ENCODE measurements at regions not wholly inside any gene's neighbourhood (a gene's known extent, or its start where the extent isn't known, plus 50 kb on each side); places are given as distances from the start of the nearest gene placed in this dataset.

- Histone ChIP-seq H3K9me3 (ENCODE audit: control insufficient read depth, low read length) (no peaks in the 10 kb centered on the region), H3K4me3 (ENCODE audit: low read length) (no peak overlapping the region), H3K9ac (ENCODE audit: low read length) (no peak overlapping the region), H3K27me3 (ENCODE audit: control insufficient read depth, insufficient read depth, low read length) (no peaks in the 10 kb centered on the region), H3K36me3 (ENCODE audit: control insufficient read depth, insufficient read depth, low read length) (no peaks in the 10 kb centered on the region), H3K4me1 (ENCODE audit: control insufficient read depth, insufficient read depth, low read length) (no peaks in the 10 kb centered on the region)
Measured at GRCh38 chr10:64271983-64272382, 750.8 kb downstream of the REEP3 start.

- no peaks in the 10 kb centered on the region for H3K36me3 ChIP-seq (ENCODE audit: control insufficient read depth, insufficient read depth, low read length)
- H3K4me1 ChIP-seq (ENCODE audit: control insufficient read depth, insufficient read depth, low read length), result no peaks in the 10 kb centered on the region
- no peaks in the 10 kb centered on the region for H3K27me3 ChIP-seq (ENCODE audit: control insufficient read depth, insufficient read depth, low read length)
- no peaks in the 10 kb centered on the region for H3K9me3 ChIP-seq (ENCODE audit: control insufficient read depth, low read length)
- no peak overlapping the region for H3K4me3 ChIP-seq (ENCODE audit: low read length)
- no peak overlapping the region for H3K9ac ChIP-seq (ENCODE audit: low read length)
Measured at GRCh38 chr10:64275001-64275400, 753.8 kb downstream of the REEP3 start.

GRCh38 chr10:64275774-64276173 is 754.6 kb downstream of the REEP3 start:
- Histone ChIP-seq H3K9me3 (ENCODE audit: control insufficient read depth, low read length) (no peaks in the 10 kb centered on the region), H3K4me3 (ENCODE audit: low read length) (no peak overlapping the region), H3K9ac (ENCODE audit: low read length) (no peak overlapping the region), H3K36me3 (ENCODE audit: control insufficient read depth, insufficient read depth, low read length) (no peaks in the 10 kb centered on the region), H3K4me1 (ENCODE audit: control insufficient read depth, insufficient read depth, low read length) (no peaks in the 10 kb centered on the region), H3K27me3 (ENCODE audit: control insufficient read depth, insufficient read depth, low read length) (no peaks in the 10 kb centered on the region)

GRCh38 chr10:64277536-64277935 is 756.3 kb downstream of the REEP3 start:
- Histone ChIP-seq H3K36me3 (ENCODE audit: control insufficient read depth, insufficient read depth, low read length) (no peaks in the 10 kb centered on the region), H3K27me3 (ENCODE audit: control insufficient read depth, insufficient read depth, low read length) (no peaks in the 10 kb centered on the region), H3K4me3 (ENCODE audit: low read length) (no peak overlapping the region), H3K9me3 (ENCODE audit: control insufficient read depth, low read length) (no peaks in the 10 kb centered on the region), H3K4me1 (ENCODE audit: control insufficient read depth, insufficient read depth, low read length) (no peaks in the 10 kb centered on the region), H3K9ac (ENCODE audit: low read length) (no peak overlapping the region)

- Histone ChIP-seq H3K27me3 (ENCODE audit: control insufficient read depth, insufficient read depth, low read length) (no peaks in the 10 kb centered on the region), H3K4me1 (ENCODE audit: control insufficient read depth, insufficient read depth, low read length) (no peaks in the 10 kb centered on the region), H3K4me3 (ENCODE audit: low read length) (no peak overlapping the region), H3K9ac (ENCODE audit: low read length) (no peak overlapping the region), H3K36me3 (ENCODE audit: control insufficient read depth, insufficient read depth, low read length) (no peaks in the 10 kb centered on the region), H3K9me3 (ENCODE audit: control insufficient read depth, low read length) (no peaks in the 10 kb centered on the region)
Measured at GRCh38 chr10:64283621-64284020, 762.4 kb downstream of the REEP3 start.

GRCh38 chr10:64286533-64286932 is 765.3 kb downstream of the REEP3 start:
- no peak overlapping the region for H3K9ac ChIP-seq (ENCODE audit: low read length)
- no peaks in the 10 kb centered on the region for H3K4me1 ChIP-seq (ENCODE audit: control insufficient read depth, insufficient read depth, low read length)
- H3K9me3 ChIP-seq (ENCODE audit: control insufficient read depth, low read length), result no peaks in the 10 kb centered on the region
- H3K4me3 ChIP-seq (ENCODE audit: low read length), result no peak overlapping the region
- no peaks in the 10 kb centered on the region for H3K36me3 ChIP-seq (ENCODE audit: control insufficient read depth, insufficient read depth, low read length)
- no peaks in the 10 kb centered on the region for H3K27me3 ChIP-seq (ENCODE audit: control insufficient read depth, insufficient read depth, low read length)

GRCh38 chr10:64288404-64288803 is 767.2 kb downstream of the REEP3 start:
- Histone ChIP-seq H3K4me1 (ENCODE audit: control insufficient read depth, insufficient read depth, low read length) (no peaks in the 10 kb centered on the region), H3K4me3 (ENCODE audit: low read length) (no peak overlapping the region)

GRCh38 chr10:64303566-64303965 is 782.4 kb downstream of the REEP3 start:
- H3K4me3 ChIP-seq (ENCODE audit: low read length), result no peak overlapping the region
- no peaks in the 10 kb centered on the region for H3K27me3 ChIP-seq (ENCODE audit: control insufficient read depth, insufficient read depth, low read length)
- H3K4me1 ChIP-seq (ENCODE audit: control insufficient read depth, insufficient read depth, low read length), result no peaks in the 10 kb centered on the region
- H3K9ac ChIP-seq (ENCODE audit: low read length), result no peak overlapping the region
- no peaks in the 10 kb centered on the region for H3K9me3 ChIP-seq (ENCODE audit: control insufficient read depth, low read length)
- no peaks in the 10 kb centered on the region for H3K36me3 ChIP-seq (ENCODE audit: control insufficient read depth, insufficient read depth, low read length)

More at GRCh38 chr10:64288404-64288803, 767.2 kb downstream of the REEP3 start:
- H3K36me3 ChIP-seq (ENCODE audit: control insufficient read depth, insufficient read depth, low read length), result no peaks in the 10 kb centered on the region
- no peak overlapping the region for H3K9ac ChIP-seq (ENCODE audit: low read length)
- H3K9me3 ChIP-seq (ENCODE audit: control insufficient read depth, low read length), result no peaks in the 10 kb centered on the region
- no peaks in the 10 kb centered on the region for H3K27me3 ChIP-seq (ENCODE audit: control insufficient read depth, insufficient read depth, low read length)

GRCh38 chr10:64306729-64307327 is 785.6 kb downstream of the REEP3 start:
- H3K4me1 ChIP-seq (ENCODE audit: control insufficient read depth, insufficient read depth, low read length), result no peaks in the 10 kb centered on the region
- H3K4me3 ChIP-seq (ENCODE audit: low read length), result no peak overlapping the region
- H3K36me3 ChIP-seq (ENCODE audit: control insufficient read depth, insufficient read depth, low read length), result no peaks in the 10 kb centered on the region
- H3K9me3 ChIP-seq (ENCODE audit: control insufficient read depth, low read length), result no peaks in the 10 kb centered on the region
- H3K9ac ChIP-seq (ENCODE audit: low read length), result no peak overlapping the region
- H3K27me3 ChIP-seq (ENCODE audit: control insufficient read depth, insufficient read depth, low read length), result no peaks in the 10 kb centered on the region

- no peaks in the 10 kb centered on the region for H3K9me3 ChIP-seq (ENCODE audit: control insufficient read depth, low read length)
- H3K27me3 ChIP-seq (ENCODE audit: control insufficient read depth, insufficient read depth, low read length), result no peaks in the 10 kb centered on the region
- no peaks in the 10 kb centered on the region for H3K4me1 ChIP-seq (ENCODE audit: control insufficient read depth, insufficient read depth, low read length)
- H3K36me3 ChIP-seq (ENCODE audit: control insufficient read depth, insufficient read depth, low read length), result no peaks in the 10 kb centered on the region
- H3K4me3 ChIP-seq (ENCODE audit: low read length), result no peak overlapping the region
- no peak overlapping the region for H3K9ac ChIP-seq (ENCODE audit: low read length)
Measured at GRCh38 chr10:64312876-64313275, 791.7 kb downstream of the REEP3 start.

- H3K4me3 ChIP-seq (ENCODE audit: low read length), result no peak overlapping the region
- no peaks in the 10 kb centered on the region for H3K4me1 ChIP-seq (ENCODE audit: control insufficient read depth, insufficient read depth, low read length)
- H3K27me3 ChIP-seq (ENCODE audit: control insufficient read depth, insufficient read depth, low read length), result no peaks in the 10 kb centered on the region
- H3K9ac ChIP-seq (ENCODE audit: low read length), result no peak overlapping the region
- H3K9me3 ChIP-seq (ENCODE audit: control insufficient read depth, low read length), result no peaks in the 10 kb centered on the region
- H3K36me3 ChIP-seq (ENCODE audit: control insufficient read depth, insufficient read depth, low read length), result no peaks in the 10 kb centered on the region
Measured at GRCh38 chr10:64313967-64314366, 792.8 kb downstream of the REEP3 start.

GRCh38 chr10:64316416-64316815 is 795.2 kb downstream of the REEP3 start:
- H3K4me3 ChIP-seq (ENCODE audit: low read length), result no peak overlapping the region
- H3K9me3 ChIP-seq (ENCODE audit: control insufficient read depth, low read length), result no peaks in the 10 kb centered on the region
- H3K36me3 ChIP-seq (ENCODE audit: control insufficient read depth, insufficient read depth, low read length), result no peaks in the 10 kb centered on the region
- H3K4me1 ChIP-seq (ENCODE audit: control insufficient read depth, insufficient read depth, low read length), result no peaks in the 10 kb centered on the region
- no peak overlapping the region for H3K9ac ChIP-seq (ENCODE audit: low read length)
- H3K27me3 ChIP-seq (ENCODE audit: control insufficient read depth, insufficient read depth, low read length), result no peaks in the 10 kb centered on the region

- Histone ChIP-seq H3K9ac (ENCODE audit: low read length) (no peak overlapping the region), H3K36me3 (ENCODE audit: control insufficient read depth, insufficient read depth, low read length) (no peaks in the 10 kb centered on the region), H3K4me3 (ENCODE audit: low read length) (no peak overlapping the region), H3K9me3 (ENCODE audit: control insufficient read depth, low read length) (no peaks in the 10 kb centered on the region), H3K4me1 (ENCODE audit: control insufficient read depth, insufficient read depth, low read length) (no peaks in the 10 kb centered on the region), H3K27me3 (ENCODE audit: control insufficient read depth, insufficient read depth, low read length) (no peaks in the 10 kb centered on the region)
Measured at GRCh38 chr10:64316833-64317232, 795.6 kb downstream of the REEP3 start.

All from mucosa of stomach (tissue), 1 donor.